GM12801 (cell line): ENCODE measurements at regions not wholly inside any gene's neighbourhood (a gene's known extent, or its start where the extent isn't known, plus 50 kb on each side); places are given as distances from the start of the nearest gene placed in this dataset.

Experiments
- CTCF ChIP-seq: IDR thresholded peaks from one replicate; pipeline ENCODE4 v1.5.1; 2011; ENCODE audit warnings: control low read depth; ENCODE audit not compliant: insufficient read length; ENCODE audit errors: extremely low read depth

GRCh38 chr1:34363447-34363846, 186.7 kb downstream of the C1orf94 start:
- no peak for TF ChIP-seq CTCF

GRCh38 chr1:34363915-34364314, 187.2 kb downstream of the C1orf94 start:
- TF ChIP-seq CTCF, result no peak

- TF ChIP-seq CTCF, result no peak
Measured at GRCh38 chr1:34364376-34364775, 187.7 kb downstream of the C1orf94 start.

GRCh38 chr1:34365295-34365694, 188.6 kb downstream of the C1orf94 start:
- no peak for TF ChIP-seq CTCF

GRCh38 chr1:34366875-34367624, 190.3 kb downstream of the C1orf94 start:
- no peak for TF ChIP-seq CTCF

GRCh38 chr1:34367954-34368353, 191.2 kb downstream of the C1orf94 start:
- no peak for TF ChIP-seq CTCF

- TF ChIP-seq CTCF, result no peak
Measured at GRCh38 chr1:34369701-34370455, 193.2 kb downstream of the C1orf94 start.
